SU-DHL-6 (cell line): ENCODE measurements at regions not wholly inside any gene's neighbourhood (a gene's known extent, or its start where the extent isn't known, plus 50 kb on each side); places are given as distances from the start of the nearest gene placed in this dataset.
"Not testable (repeated sequence)": the region's sequence is repeated elsewhere in the genome, so short reads cannot be mapped to it uniquely, and the experiment has no call there.

ENCODE experiments used
- H2AFZ ChIP-seq: fragments of 200-600 bp; sonication (generic); 2 replicates; pipeline ENCODE4 v1.6.1; 2014; ENCODE audit warnings: low read depth, mild to moderate bottlenecking, moderate library complexity, mixed read lengths, antibody characterized with exemption, low read length; ENCODE audit not compliant: severe bottlenecking
- H3F3A ChIP-seq: fragments of 200-600 bp; shearing (Covaris generic); 2 replicates; pipeline ENCODE4 v1.6.0; 2016; ENCODE audit warnings: antibody characterized with exemption, mild to moderate bottlenecking; ENCODE audit not compliant: insufficient read depth
- H3K27ac ChIP-seq: fragments of 200-600 bp; sonication (generic); 2 replicates; pipeline ENCODE4 v1.5.1; 2016; ENCODE audit warnings: low read depth, mild to moderate bottlenecking, low read length, moderate library complexity, mixed read lengths
- H3K27me3 ChIP-seq: fragments of 200-600 bp; sonication (generic), shearing (Covaris generic); 2 replicates; pipeline ENCODE4 v1.6.0; 2014; ENCODE audit warnings: mild to moderate bottlenecking, low read length
- H3K36me3 ChIP-seq: fragments of 200-600 bp; sonication (generic); 2 replicates; pipeline ENCODE4 v1.6.1; 2014; ENCODE audit warnings: mild to moderate bottlenecking, low read length, mixed read lengths
- H3K4me2 ChIP-seq: fragments of 300-600, 200-600 bp; shearing (Covaris generic), sonication (generic); 2 replicates; pipeline ENCODE4 v1.6.0; 2014; ENCODE audit warnings: low read length, low read depth, mild to moderate bottlenecking; ENCODE audit not compliant: poor library complexity, severe bottlenecking
- H3K4me3 ChIP-seq: fragments of 200-600 bp; sonication (generic); 2 replicates; pipeline ENCODE4 v1.5.1; 2014; ENCODE audit warnings: antibody characterized with exemption, low read length, mild to moderate bottlenecking, mixed read lengths; ENCODE audit not compliant: insufficient read depth, poor library complexity, severe bottlenecking
- H3K79me2 ChIP-seq: fragments of 200-600 bp; sonication (generic); 2 replicates; pipeline ENCODE4 v1.6.1; 2014; ENCODE audit warnings: mild to moderate bottlenecking, low read length, moderate library complexity; ENCODE audit not compliant: insufficient read depth
- H3K9ac ChIP-seq: fragments of 200-600 bp; sonication (generic); 2 replicates; pipeline ENCODE4 v1.7.0; 2014; ENCODE audit warnings: mild to moderate bottlenecking, low read length
- H3K9me2 ChIP-seq: fragments of 200-600 bp; sonication (generic); replicated peaks from 2 replicates; pipeline ENCODE4 v1.6.1; 2014; ENCODE audit warnings: low read length; ENCODE audit not compliant: insufficient read depth
- H3K9me3 ChIP-seq: fragments of 200-600 bp; sonication (generic); 2 replicates; pipeline ENCODE4 v1.6.1; 2014; ENCODE audit warnings: low read length, mixed read lengths; ENCODE audit not compliant: insufficient read depth
- H4K20me1 ChIP-seq: fragments of 200-600 bp; sonication (generic); 2 replicates; pipeline ENCODE4 v1.6.1; 2014; ENCODE audit warnings: low read depth, mild to moderate bottlenecking, antibody characterized with exemption, low read length, moderate library complexity, mixed read lengths
- CTCF ChIP-seq: fragments of 200-600 bp; sonication (generic); IDR thresholded peaks from one replicate; pipeline ENCODE4 v1.5.1; 2017; ENCODE audit warnings: antibody characterized with exemption, mild to moderate bottlenecking, low read length, moderate library complexity; ENCODE audit not compliant: insufficient read depth, poor library complexity, severe bottlenecking
- EZH2phosphoT487 ChIP-seq: fragments of 200-600 bp; sonication (generic), shearing (Covaris generic); conservative IDR thresholded peaks from 2 replicates; pipeline ENCODE4 v1.6.1; 2018; ENCODE audit warnings: mild to moderate bottlenecking, antibody characterized with exemption, low read length, moderate library complexity, mixed read lengths

DNA sequence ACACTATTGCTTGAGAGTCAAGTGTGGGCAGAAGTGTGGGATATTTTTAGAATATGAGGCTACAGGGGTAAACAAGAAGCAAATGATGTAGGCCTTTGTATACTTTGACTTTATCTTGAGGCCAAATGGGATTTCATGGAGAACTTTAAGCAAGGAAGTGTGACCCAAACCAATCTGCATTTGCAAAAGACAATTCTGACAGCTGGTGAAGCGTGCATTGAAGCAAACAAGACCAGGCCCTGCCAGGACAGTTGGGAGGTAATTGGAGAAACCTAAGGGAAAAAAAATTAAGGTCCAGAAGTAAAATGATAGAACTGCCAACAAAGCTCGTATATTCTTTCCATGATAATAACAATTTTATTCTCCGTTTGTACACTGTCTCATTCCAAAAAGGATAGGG, 168.3 kb downstream of the TM2D1 start:
- no peaks in the 10 kb centered on the region for H3F3A ChIP-seq
- H3K9ac ChIP-seq: no peak overlapping the region
- TF ChIP-seq EZH2phosphoT487: no peak
- no peak for TF ChIP-seq CTCF
- no peaks in the 10 kb centered on the region for H3K36me3 ChIP-seq
- H2AFZ ChIP-seq: no peak overlapping the region
- peaks cover 4% of the 10 kb centered on the region; the same call in 1 of the 2 replicates for H3K9me3 ChIP-seq
- no peaks in the 10 kb centered on the region for H4K20me1 ChIP-seq
- no peaks in the 10 kb centered on the region for H3K9me2 ChIP-seq
- no peaks in the 10 kb centered on the region for H3K27me3 ChIP-seq
- no peak overlapping the region for H3K27ac ChIP-seq
- no peak overlapping the region for H3K4me2 ChIP-seq
- H3K79me2 ChIP-seq: no peaks in the 10 kb centered on the region
- no peak overlapping the region for H3K4me3 ChIP-seq

DNA sequence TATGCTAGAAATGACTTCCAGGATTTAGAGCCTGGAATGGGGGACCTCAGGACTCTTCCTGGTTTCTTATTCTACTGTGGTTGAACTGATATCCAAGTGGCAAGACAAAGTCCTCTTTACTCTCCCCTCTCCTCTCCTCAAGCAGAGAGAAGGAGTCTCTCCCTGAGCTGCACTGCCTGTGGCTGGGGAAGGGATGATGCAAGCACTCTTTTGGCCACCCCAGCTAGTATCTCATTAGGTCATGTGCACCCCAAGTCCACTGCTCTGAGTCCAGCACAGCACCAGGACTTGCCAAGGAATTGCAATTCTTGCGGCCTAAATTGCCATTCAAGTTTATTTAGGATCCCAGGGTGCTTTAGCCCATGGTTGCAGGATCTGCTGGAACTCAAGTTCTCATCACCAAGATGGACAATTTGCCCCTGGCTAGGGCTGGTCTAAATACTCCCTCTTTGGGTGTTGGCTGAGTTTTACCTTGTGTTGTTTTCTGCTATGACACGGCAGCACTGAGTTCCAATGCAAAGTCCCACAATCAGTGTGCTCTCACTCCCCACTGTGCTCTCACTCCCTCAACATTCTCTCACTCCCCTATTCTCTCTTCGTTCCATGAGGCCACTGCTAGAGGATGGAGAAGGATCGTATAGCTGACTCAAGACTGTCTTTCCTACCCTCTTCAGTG, 172.2 kb downstream of the TM2D1 start:
- H3K9me2 ChIP-seq: no peaks in the 10 kb centered on the region
- no peak overlapping the region for H3K4me2 ChIP-seq
- H3K27me3 ChIP-seq: no peaks in the 10 kb centered on the region
- H3F3A ChIP-seq: no peaks in the 10 kb centered on the region
- no peaks in the 10 kb centered on the region for H4K20me1 ChIP-seq
- no peak overlapping the region for H3K9ac ChIP-seq
- H3K36me3 ChIP-seq: no peaks in the 10 kb centered on the region
- no peaks in the 10 kb centered on the region for H3K79me2 ChIP-seq
- TF ChIP-seq EZH2phosphoT487 (no peak), CTCF (no peak)
- no peak overlapping the region for H2AFZ ChIP-seq
- H3K27ac ChIP-seq: no peak overlapping the region
- H3K4me3 ChIP-seq: no peak overlapping the region
- H3K9me3 ChIP-seq: peaks cover 4% of the 10 kb centered on the region; the same call in 1 of the 2 replicates

GRCh38 chr1:61547302-61547701, 177.6 kb downstream of the TM2D1 start:
- peak; percentile 55 for TF ChIP-seq CTCF
- not testable (repeated sequence) for H3K4me2 ChIP-seq, H3K36me3 ChIP-seq, H3K4me3 ChIP-seq, H3F3A ChIP-seq, H4K20me1 ChIP-seq, H3K27me3 ChIP-seq, H3K79me2 ChIP-seq, H2AFZ ChIP-seq, H3K9me3 ChIP-seq, H3K27ac ChIP-seq, H3K9me2 ChIP-seq, H3K9ac ChIP-seq

- not testable (repeated sequence) for H3K27me3 ChIP-seq, H3K27ac ChIP-seq, H3K4me2 ChIP-seq, H2AFZ ChIP-seq, H3K4me3 ChIP-seq, H3K36me3 ChIP-seq, H3F3A ChIP-seq, H3K9ac ChIP-seq, H3K9me2 ChIP-seq, H3K9me3 ChIP-seq, H4K20me1 ChIP-seq, H3K79me2 ChIP-seq
Observed at GRCh38 chr1:61544870-61545269, 180.1 kb downstream of the TM2D1 start.

DNA sequence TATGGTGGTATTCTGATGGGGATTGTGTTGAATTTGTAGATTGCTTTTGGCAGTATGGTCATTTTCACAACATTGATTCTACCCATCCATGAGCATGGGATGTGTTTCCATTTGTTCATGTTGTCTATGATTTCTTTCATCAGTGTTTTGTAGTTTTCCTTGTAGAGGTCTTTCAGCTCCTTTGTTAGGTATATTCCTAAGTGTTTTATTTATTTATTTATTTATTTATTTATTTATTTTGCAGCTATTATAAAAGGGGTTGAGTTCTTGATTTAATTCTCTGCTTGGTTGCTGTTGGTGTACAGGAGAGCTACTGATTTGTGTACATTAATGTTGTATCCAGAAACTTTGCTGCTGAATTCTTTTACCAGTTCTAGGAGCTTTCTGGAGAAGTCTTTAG, 181.4 kb downstream of the TM2D1 start:
- not testable (repeated sequence) for H3F3A ChIP-seq, H3K9me2 ChIP-seq, H3K9me3 ChIP-seq, H3K4me2 ChIP-seq, H3K27me3 ChIP-seq, H3K27ac ChIP-seq, H3K9ac ChIP-seq, H3K36me3 ChIP-seq, H3K4me3 ChIP-seq, H4K20me1 ChIP-seq, H2AFZ ChIP-seq, H3K79me2 ChIP-seq
